NB4 (cell line): ENCODE measurements at regions not wholly inside any gene's neighbourhood (a gene's known extent, or its start where the extent isn't known, plus 50 kb on each side); places are given as distances from the start of the nearest gene placed in this dataset.

ENCODE experiments used
- CTCF ChIP-seq: IDR thresholded peaks from one replicate; pipeline ENCODE4 v1.5.1; 2012; ENCODE audit warnings: low read depth, low read length
- MAX ChIP-seq: IDR thresholded peaks from 2 replicates; pipeline ENCODE4 v1.6.1; 2011; ENCODE audit warnings: low read depth, low read length
- POLR2A ChIP-seq: IDR thresholded peaks from 2 replicates; pipeline ENCODE4 v1.6.1; 2011; ENCODE audit warnings: mild to moderate bottlenecking; ENCODE audit not compliant: insufficient read length; ENCODE audit errors: extremely low read depth

GRCh38 chr14:101349108-101349507 is 212.2 kb upstream of the DIO3 start:
- TF ChIP-seq CTCF (no peak), POLR2A (no peak), MAX (no peak)
